Smooth muscle cell (in vitro differentiated cells): ENCODE measurements at regions not wholly inside any gene's neighbourhood (a gene's known extent, or its start where the extent isn't known, plus 50 kb on each side); places are given as distances from the start of the nearest gene placed in this dataset.

Experiments used
- DNase-seq: peaks from one replicate; lab custom pipeline; 2025; ENCODE audit not compliant: unreplicated experiment; lab: John Stamatoyannopoulos, UW
- H2AFZ ChIP-seq: fragments of 200-600 bp; sonication (generic); 2 replicates; pipeline ENCODE4 v1.6.0; 2016; ENCODE audit warnings: antibody characterized with exemption, low read depth, mild to moderate bottlenecking
- H3F3A ChIP-seq: fragments of 200-600 bp; sonication (generic); 2 replicates; pipeline ENCODE4 v1.6.0; 2017; ENCODE audit warnings: antibody characterized with exemption, low read depth
- H3K27ac ChIP-seq: fragments of 200-600 bp; sonication (generic); 2 replicates; pipeline ENCODE4 v1.5.1; 2016; ENCODE audit warnings: low read depth, mild to moderate bottlenecking
- H3K27me3 ChIP-seq: fragments of 200-600 bp; sonication (generic); 2 replicates; pipeline ENCODE4 v1.6.1; 2016; ENCODE audit warnings: low read depth, mild to moderate bottlenecking
- H3K36me3 ChIP-seq: fragments of 200-600 bp; sonication (generic); 2 replicates; pipeline ENCODE4 v1.5.1; 2016; ENCODE audit warnings: low read depth
- H3K4me1 ChIP-seq: fragments of 200-600 bp; sonication (generic); 2 replicates; pipeline ENCODE4 v1.5.1; 2016; ENCODE audit warnings: low read depth
- H3K4me2 ChIP-seq: fragments of 200-600 bp; sonication (generic); 2 replicates; pipeline ENCODE4 v1.6.0; 2016; ENCODE audit warnings: mild to moderate bottlenecking
- H3K4me3 ChIP-seq: fragments of 200-600 bp; sonication (generic); 2 replicates; pipeline ENCODE4 v1.5.1; 2016; ENCODE audit warnings: mild to moderate bottlenecking
- H3K79me2 ChIP-seq: fragments of 200-600 bp; sonication (generic); 2 replicates; pipeline ENCODE4 v1.6.0; 2016; ENCODE audit warnings: low read depth, mild to moderate bottlenecking
- H3K9ac ChIP-seq: fragments of 200-600 bp; sonication (generic); 2 replicates; pipeline ENCODE4 v1.6.0; 2016; ENCODE audit warnings: low read depth
- H3K9me3 ChIP-seq: fragments of 200-600 bp; sonication (generic); replicated peaks from 2 replicates; pipeline ENCODE4 v1.5.1; 2016; ENCODE audit warnings: low read depth
- H4K20me1 ChIP-seq: fragments of 200-600 bp; sonication (generic); 2 replicates; pipeline ENCODE4 v1.6.0; 2016; ENCODE audit warnings: low read depth
- WGBS: methylation state at CpG from one replicate; pipeline ENCODE4 v1.1.7; 2016; ENCODE audit warnings: low lambda C conversion rate; 5-methylcytosine and 5-hydroxymethylcytosine counted together
- TF ChIP-seq, protein P1 (sequence below): fragments of 200-600 bp; sonication (generic); IDR thresholded peaks from 2 replicates; pipeline ENCODE4 v1.5.1; 2017; ENCODE audit warnings: borderline replicate concordance, mild to moderate bottlenecking, antibody characterized with exemption; ENCODE audit not compliant: insufficient read depth, poor library complexity, severe bottlenecking

DNA sequence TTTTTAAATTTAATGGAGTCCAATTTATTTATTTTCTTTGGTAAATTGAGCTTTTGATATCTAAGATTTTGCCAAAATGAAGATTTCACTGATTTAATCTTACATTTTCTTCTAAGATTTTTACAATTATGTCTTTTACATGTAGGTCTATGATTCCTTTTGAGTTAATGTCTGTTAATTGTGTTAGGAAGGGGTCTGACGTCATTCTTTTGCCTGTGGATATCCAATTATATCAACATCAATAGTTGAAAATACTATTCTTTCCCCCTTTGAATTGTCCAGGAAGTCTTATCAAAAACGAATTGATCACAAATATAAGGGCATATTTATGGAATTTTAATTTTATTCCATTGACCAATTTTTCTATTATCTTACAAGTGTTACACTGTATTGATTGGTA is 1258.8 kb upstream of the B3GALT2 start:
- DNase-seq = no peak
- TF ChIP-seq, protein P1, sequence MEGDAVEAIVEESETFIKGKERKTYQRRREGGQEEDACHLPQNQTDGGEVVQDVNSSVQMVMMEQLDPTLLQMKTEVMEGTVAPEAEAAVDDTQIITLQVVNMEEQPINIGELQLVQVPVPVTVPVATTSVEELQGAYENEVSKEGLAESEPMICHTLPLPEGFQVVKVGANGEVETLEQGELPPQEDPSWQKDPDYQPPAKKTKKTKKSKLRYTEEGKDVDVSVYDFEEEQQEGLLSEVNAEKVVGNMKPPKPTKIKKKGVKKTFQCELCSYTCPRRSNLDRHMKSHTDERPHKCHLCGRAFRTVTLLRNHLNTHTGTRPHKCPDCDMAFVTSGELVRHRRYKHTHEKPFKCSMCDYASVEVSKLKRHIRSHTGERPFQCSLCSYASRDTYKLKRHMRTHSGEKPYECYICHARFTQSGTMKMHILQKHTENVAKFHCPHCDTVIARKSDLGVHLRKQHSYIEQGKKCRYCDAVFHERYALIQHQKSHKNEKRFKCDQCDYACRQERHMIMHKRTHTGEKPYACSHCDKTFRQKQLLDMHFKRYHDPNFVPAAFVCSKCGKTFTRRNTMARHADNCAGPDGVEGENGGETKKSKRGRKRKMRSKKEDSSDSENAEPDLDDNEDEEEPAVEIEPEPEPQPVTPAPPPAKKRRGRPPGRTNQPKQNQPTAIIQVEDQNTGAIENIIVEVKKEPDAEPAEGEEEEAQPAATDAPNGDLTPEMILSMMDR = no peak

DNA sequence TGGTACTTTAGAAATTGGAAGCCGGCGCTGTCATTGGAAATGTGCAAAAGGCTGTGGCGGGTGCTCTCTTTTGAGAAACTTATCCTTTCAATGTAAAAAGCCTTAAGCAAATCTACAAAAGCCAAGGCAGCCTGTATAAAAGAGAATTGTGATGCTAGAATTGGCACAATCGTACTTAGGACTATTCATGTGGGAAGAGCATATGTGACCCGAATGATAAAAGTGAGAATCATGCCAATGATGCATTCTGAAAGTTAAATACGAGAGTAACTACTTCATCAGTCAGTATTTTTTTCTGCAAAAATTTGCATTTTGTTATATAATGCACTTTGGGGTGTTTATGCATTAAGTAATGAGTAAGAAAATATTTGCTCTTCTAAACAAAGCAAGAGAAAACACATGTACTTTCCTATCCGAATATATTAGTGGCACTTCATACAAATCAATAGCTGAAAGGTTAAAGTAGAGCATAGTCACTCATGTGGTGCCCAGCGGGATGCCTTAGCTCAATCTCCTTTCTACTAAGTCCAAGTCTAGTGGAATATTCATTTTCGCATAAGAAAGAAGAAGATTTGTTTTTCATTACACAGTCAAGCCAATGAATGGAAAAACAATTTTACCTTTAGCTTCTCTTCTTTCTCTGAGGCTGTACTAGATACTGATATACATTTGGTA is 1256.6 kb upstream of the B3GALT2 start:
- Histone ChIP-seq H3K4me1 (no peaks in the 10 kb centered on the region), H2AFZ (no peak overlapping the region), H3F3A (no peaks in the 10 kb centered on the region), H3K4me2 (no peak overlapping the region), H3K27me3 (no peaks in the 10 kb centered on the region), H3K9me3 (no peaks in the 10 kb centered on the region), H3K79me2 (no peaks in the 10 kb centered on the region), H3K27ac (no peak overlapping the region), H4K20me1 (no peaks in the 10 kb centered on the region), H3K36me3 (no peaks in the 10 kb centered on the region), H3K4me3 (no peak overlapping the region), H3K9ac (no peak overlapping the region)
- TF ChIP-seq, protein P1 = no peak
- no peak for DNase-seq
- WGBS = 91% methylated on average over 9 of the region's 9 CpGs

More for the DNA sequence above, 1258.8 kb upstream of the B3GALT2 start:
- Histone ChIP-seq H4K20me1 (no peaks in the 10 kb centered on the region), H2AFZ (no peak overlapping the region), H3K27ac (no peak overlapping the region), H3K9ac (no peak overlapping the region), H3F3A (no peaks in the 10 kb centered on the region), H3K36me3 (no peaks in the 10 kb centered on the region), H3K9me3 (no peaks in the 10 kb centered on the region), H3K79me2 (no peaks in the 10 kb centered on the region), H3K4me1 (no peaks in the 10 kb centered on the region), H3K4me2 (no peak overlapping the region), H3K4me3 (no peak overlapping the region), H3K27me3 (no peaks in the 10 kb centered on the region)
- 71% methylated on average over 2 of the region's 2 CpGs for WGBS

DNA sequence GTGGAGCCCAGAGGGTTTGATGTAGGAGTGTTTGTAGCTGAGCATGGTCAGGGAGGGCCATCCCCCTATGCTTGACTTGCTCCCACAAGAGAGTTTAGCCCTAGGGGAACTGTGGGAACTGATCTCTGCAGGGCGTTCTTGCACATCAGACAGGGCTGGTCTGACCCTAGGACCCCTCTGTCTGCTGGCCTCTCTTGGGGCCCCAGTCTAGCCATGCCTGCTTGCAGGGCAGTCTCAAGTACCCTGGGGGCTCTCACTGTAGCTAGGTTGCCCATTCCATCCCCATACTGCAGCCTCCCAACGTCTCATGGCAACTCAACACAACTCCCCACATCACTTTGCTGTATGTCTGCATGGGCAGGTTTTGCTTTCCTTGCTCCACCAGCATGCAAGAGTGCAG is 1250.7 kb upstream of the B3GALT2 start:
- TF ChIP-seq, protein P1 = no peak
- no peaks in the 10 kb centered on the region for H3K27me3 ChIP-seq
- DNase-seq = no peak
- no peaks in the 10 kb centered on the region for H4K20me1 ChIP-seq
- no peaks in the 10 kb centered on the region for H3F3A ChIP-seq
- no peak overlapping the region for H3K9ac ChIP-seq
- H3K27ac ChIP-seq = no peak overlapping the region
- 83% methylated on average over 2 of the region's 2 CpGs for WGBS
- no peak overlapping the region for H2AFZ ChIP-seq
- no peak overlapping the region for H3K4me3 ChIP-seq
- no peaks in the 10 kb centered on the region for H3K36me3 ChIP-seq
- no peaks in the 10 kb centered on the region for H3K4me1 ChIP-seq
- H3K4me2 ChIP-seq = no peak overlapping the region
- no peaks in the 10 kb centered on the region for H3K9me3 ChIP-seq
- H3K79me2 ChIP-seq = no peaks in the 10 kb centered on the region

DNA sequence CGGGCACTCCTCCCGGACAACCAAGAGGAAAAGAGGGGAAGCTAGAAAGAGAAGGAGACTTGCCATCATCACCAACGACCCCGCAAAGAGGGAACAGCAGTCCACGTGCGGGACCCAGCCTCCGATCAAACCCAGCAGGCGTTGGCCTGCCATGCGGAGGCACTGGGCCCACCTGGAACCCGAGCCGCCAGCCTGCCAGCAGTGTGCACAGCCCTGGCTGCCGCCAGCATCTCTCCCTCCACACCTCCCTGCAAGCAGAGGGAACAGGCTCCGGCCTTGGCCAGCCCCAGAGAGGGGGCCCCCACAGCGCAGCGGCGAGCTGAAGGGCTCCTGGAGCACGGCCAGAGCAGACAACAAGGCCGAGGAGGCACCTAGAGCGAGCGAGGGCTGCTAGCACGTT is 1244.7 kb upstream of the B3GALT2 start:
- H3K27me3 ChIP-seq = no peaks in the 10 kb centered on the region
- TF ChIP-seq, protein P1 = no peak
- H3K79me2 ChIP-seq = no peaks in the 10 kb centered on the region
- no peak overlapping the region for H3K4me2 ChIP-seq
- H4K20me1 ChIP-seq = no peaks in the 10 kb centered on the region
- 92% methylated on average over 19 of the region's 21 CpGs for WGBS
- no peaks in the 10 kb centered on the region for H3K4me1 ChIP-seq
- no peak overlapping the region for H3K27ac ChIP-seq
- no peak overlapping the region for H2AFZ ChIP-seq
- H3K36me3 ChIP-seq = no peaks in the 10 kb centered on the region
- H3K9ac ChIP-seq = no peak overlapping the region
- H3F3A ChIP-seq = no peaks in the 10 kb centered on the region
- no peaks in the 10 kb centered on the region for H3K9me3 ChIP-seq
- no peak overlapping the region for H3K4me3 ChIP-seq
- no peak for DNase-seq
